GM12864 (cell line): ENCODE measurements at regions not wholly inside any gene's neighbourhood (a gene's known extent, or its start where the extent isn't known, plus 50 kb on each side); places are given as distances from the start of the nearest gene placed in this dataset.

Experiments
- DNase-seq: peaks from one replicate; pipeline ENCODE4 v3.0.0-alpha.2; 2011; ENCODE audit warnings: low read depth
- H3K4me3 ChIP-seq: 2 replicates; pipeline ENCODE4 v1.5.1; 2011; ENCODE audit warnings: mild to moderate bottlenecking, low read depth, low read length, control low read depth
- CTCF ChIP-seq: IDR thresholded peaks from 2 replicates; pipeline ENCODE4 v1.5.1; 2011; ENCODE audit warnings: low read depth, mild to moderate bottlenecking, moderate library complexity, low read length, control low read depth, inconsistent platforms; ENCODE audit errors: missing control alignments

- H3K4me3 ChIP-seq, result no peak overlapping the region
- no peak for DNase-seq
- TF ChIP-seq CTCF, result no peak
Observed at GRCh38 chr5:169369130-169369529, 68.2 kb upstream of the SLIT3 start.

GRCh38 chr5:169367861-169368260 lies 66.9 kb upstream of the SLIT3 start:
- H3K4me3 ChIP-seq, result no peak overlapping the region
- DNase-seq, result no peak
- TF ChIP-seq CTCF, result no peak

GRCh38 chr5:169357291-169357690 lies 56.4 kb upstream of the SLIT3 start:
- H3K4me3 ChIP-seq, result no peak overlapping the region
- DNase-seq, result no peak
- TF ChIP-seq CTCF, result no peak

GRCh38 chr5:169356811-169357210 lies 55.9 kb upstream of the SLIT3 start:
- DNase-seq, result no peak
- no peak for TF ChIP-seq CTCF
- H3K4me3 ChIP-seq, result no peak overlapping the region

- no peak overlapping the region for H3K4me3 ChIP-seq
- no peak for TF ChIP-seq CTCF
- no peak for DNase-seq
Observed at GRCh38 chr5:169356181-169356580, 55.2 kb upstream of the SLIT3 start.

GRCh38 chr5:169354921-169355320 lies 54.0 kb upstream of the SLIT3 start:
- no peak overlapping the region for H3K4me3 ChIP-seq
- no peak for TF ChIP-seq CTCF
- DNase-seq, result no peak

GRCh38 chr5:169354263-169354662 lies 53.3 kb upstream of the SLIT3 start:
- DNase-seq, result no peak
- TF ChIP-seq CTCF, result no peak
- no peak overlapping the region for H3K4me3 ChIP-seq
